ENCODE measurements at regions not wholly inside any gene's neighbourhood (a gene's known extent, or its start where the extent isn't known, plus 50 kb on each side); places are given as distances from the start of the nearest gene placed in this dataset.

DNA sequence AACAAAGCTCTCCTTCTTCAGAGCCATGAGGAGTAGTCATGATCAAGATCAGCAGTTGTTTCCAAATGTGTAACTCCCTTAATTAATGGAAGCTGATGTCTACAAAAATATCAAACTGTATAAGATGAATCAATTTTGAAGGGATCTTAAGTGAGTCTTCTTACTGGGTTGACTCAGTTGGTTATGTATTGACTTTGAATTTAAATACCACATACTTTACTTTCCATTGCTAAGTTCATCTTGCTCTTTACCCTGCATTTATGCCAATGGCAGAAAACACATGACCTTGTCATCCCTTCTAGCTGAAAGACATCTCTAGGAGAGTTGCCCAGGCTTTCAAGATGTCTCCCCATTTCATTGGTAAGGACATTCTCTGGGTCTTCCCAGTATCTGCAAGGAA is 123.2 kb upstream of the STMND1 start:
- no peak overlapping the region for H2BK15ac ChIP-seq (ENCODE audit: low read depth, low read length)
- H3K9me3 ChIP-seq (ENCODE audit: control insufficient read depth, insufficient read depth, low read length) = no peaks in the 10 kb centered on the region
- H2AK5ac ChIP-seq (ENCODE audit: low read depth, low read length) = no peak overlapping the region
- no peak overlapping the region for H3K4me3 ChIP-seq (ENCODE audit: insufficient read depth, low read depth, low read length)
- no peaks in the 10 kb centered on the region for H4K20me1 ChIP-seq (ENCODE audit: insufficient read depth, low read length)
- H2AFZ ChIP-seq (replicated peaks; ENCODE audit: low read length, poor library complexity) = no peak overlapping the region
- no peak overlapping the region for H3K18ac ChIP-seq (ENCODE audit: low read depth, low read length)
- H3K4me1 ChIP-seq (ENCODE audit: control insufficient read depth, insufficient read depth, low read length) = peaks cover 4% of the 10 kb centered on the region
- no peak overlapping the region for H3K27ac ChIP-seq (ENCODE audit: insufficient read depth, low read length)
- no peak overlapping the region for H3K4ac ChIP-seq (ENCODE audit: low read depth, low read length)
- no peak overlapping the region for H2AK9ac ChIP-seq (replicated peaks; ENCODE audit: low read depth, low read length, poor library complexity)
- H3K79me1 ChIP-seq (ENCODE audit: low read depth in 1 of 2, low read length in 2 of 2) = no peaks in the 10 kb centered on the region
- dilution Hi-C loops (cut with HindIII; ENCODE audit: low sequenced_read_pairs, unreplicated experiment) = no loop called here
- H3K23ac ChIP-seq (ENCODE audit: low read depth, low read length) = no peak overlapping the region
- in situ Hi-C loops (cut with MboI; ENCODE audit: low sequenced_read_pairs) = loop anchor here (5.0 kb wide), 1 partner anchor 109 kb away; no protein-coding TSS in a partner anchor
- no TSS peak for BruUV-seq (replicated peaks)
- no peak overlapping the region for H3K9ac ChIP-seq (ENCODE audit: low read depth, low read length)
- no peak overlapping the region for H3K4me2 ChIP-seq (ENCODE audit: low read depth, low read length)
- peaks cover 5% of the 10 kb centered on the region; the same call in 1 of the 2 replicates for H3K27me3 ChIP-seq (ENCODE audit: control insufficient read depth, insufficient read depth, low read length)
- TF ChIP-seq RCOR1 (IDR thresholded peaks at IDR 0.05; ENCODE audit: insufficient replicate concordance, low read length) (no peak), NFE2L2 (IDR thresholded peaks at IDR 0.05; ENCODE audit: low read depth, low read length) (no peak), BHLHE40 (IDR thresholded peaks at IDR 0.05; ENCODE audit: low read depth, low read length) (no peak), MXI1 (IDR thresholded peaks at IDR 0.05; ENCODE audit: borderline replicate concordance, low read depth, low read length) (no peak), MAFK (IDR thresholded peaks at IDR 0.05; ENCODE audit: low read depth, low read length) (no peak), CEBPB (IDR thresholded peaks at IDR 0.05; ENCODE audit: low read depth, low read length) (no peak), CHD1 (IDR thresholded peaks at IDR 0.05; ENCODE audit: low read depth, low read length) (no peak), MAZ (IDR thresholded peaks at IDR 0.05; ENCODE audit: borderline replicate concordance, low read depth, low read length) (no peak), POLR2A (IDR thresholded peaks at IDR 0.05; ENCODE audit: low read depth, low read length) (no peak), RAD21 (IDR thresholded peaks at IDR 0.05; ENCODE audit: low read length) (no peak), FOS (IDR thresholded peaks at IDR 0.05; ENCODE audit: low read depth, low read length) (no peak), SMC3 (IDR thresholded peaks at IDR 0.05; ENCODE audit: low read depth, low read length) (no peak), RFX5 (IDR thresholded peaks at IDR 0.05; ENCODE audit: low read depth, low read length) (no peak)
- TF ChIP-seq, protein P1, sequence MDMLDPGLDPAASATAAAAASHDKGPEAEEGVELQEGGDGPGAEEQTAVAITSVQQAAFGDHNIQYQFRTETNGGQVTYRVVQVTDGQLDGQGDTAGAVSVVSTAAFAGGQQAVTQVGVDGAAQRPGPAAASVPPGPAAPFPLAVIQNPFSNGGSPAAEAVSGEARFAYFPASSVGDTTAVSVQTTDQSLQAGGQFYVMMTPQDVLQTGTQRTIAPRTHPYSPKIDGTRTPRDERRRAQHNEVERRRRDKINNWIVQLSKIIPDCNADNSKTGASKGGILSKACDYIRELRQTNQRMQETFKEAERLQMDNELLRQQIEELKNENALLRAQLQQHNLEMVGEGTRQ (IDR thresholded peaks at IDR 0.05; ENCODE audit: low read depth, low read length) = no peak
- TF ChIP-seq, protein P2, sequence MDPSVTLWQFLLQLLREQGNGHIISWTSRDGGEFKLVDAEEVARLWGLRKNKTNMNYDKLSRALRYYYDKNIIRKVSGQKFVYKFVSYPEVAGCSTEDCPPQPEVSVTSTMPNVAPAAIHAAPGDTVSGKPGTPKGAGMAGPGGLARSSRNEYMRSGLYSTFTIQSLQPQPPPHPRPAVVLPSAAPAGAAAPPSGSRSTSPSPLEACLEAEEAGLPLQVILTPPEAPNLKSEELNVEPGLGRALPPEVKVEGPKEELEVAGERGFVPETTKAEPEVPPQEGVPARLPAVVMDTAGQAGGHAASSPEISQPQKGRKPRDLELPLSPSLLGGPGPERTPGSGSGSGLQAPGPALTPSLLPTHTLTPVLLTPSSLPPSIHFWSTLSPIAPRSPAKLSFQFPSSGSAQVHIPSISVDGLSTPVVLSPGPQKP (IDR thresholded peaks at IDR 0.05; ENCODE audit: borderline replicate concordance, low read depth, low read length) = no peak
- TF ChIP-seq, protein P3, sequence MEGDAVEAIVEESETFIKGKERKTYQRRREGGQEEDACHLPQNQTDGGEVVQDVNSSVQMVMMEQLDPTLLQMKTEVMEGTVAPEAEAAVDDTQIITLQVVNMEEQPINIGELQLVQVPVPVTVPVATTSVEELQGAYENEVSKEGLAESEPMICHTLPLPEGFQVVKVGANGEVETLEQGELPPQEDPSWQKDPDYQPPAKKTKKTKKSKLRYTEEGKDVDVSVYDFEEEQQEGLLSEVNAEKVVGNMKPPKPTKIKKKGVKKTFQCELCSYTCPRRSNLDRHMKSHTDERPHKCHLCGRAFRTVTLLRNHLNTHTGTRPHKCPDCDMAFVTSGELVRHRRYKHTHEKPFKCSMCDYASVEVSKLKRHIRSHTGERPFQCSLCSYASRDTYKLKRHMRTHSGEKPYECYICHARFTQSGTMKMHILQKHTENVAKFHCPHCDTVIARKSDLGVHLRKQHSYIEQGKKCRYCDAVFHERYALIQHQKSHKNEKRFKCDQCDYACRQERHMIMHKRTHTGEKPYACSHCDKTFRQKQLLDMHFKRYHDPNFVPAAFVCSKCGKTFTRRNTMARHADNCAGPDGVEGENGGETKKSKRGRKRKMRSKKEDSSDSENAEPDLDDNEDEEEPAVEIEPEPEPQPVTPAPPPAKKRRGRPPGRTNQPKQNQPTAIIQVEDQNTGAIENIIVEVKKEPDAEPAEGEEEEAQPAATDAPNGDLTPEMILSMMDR (conservative IDR thresholded peaks at IDR 0.05; ENCODE audit: low read depth, low read length) = no peak
- no peak overlapping the region for H2BK120ac ChIP-seq (ENCODE audit: low read depth, low read length)
- H4K8ac ChIP-seq (ENCODE audit: low read depth in 2 of 2, low read length in 2 of 2) = no peak overlapping the region
- no peak overlapping the region for H3K14ac ChIP-seq (replicated peaks; ENCODE audit: low read depth, low read length)
- H2BK20ac ChIP-seq (ENCODE audit: low read depth, low read length) = no peak overlapping the region
- no peak for DNase-seq
- H3K9me1 ChIP-seq (ENCODE audit: insufficient read depth, low read length) = no peaks in the 10 kb centered on the region
- H3K56ac ChIP-seq (ENCODE audit: extremely low read depth, insufficient read depth, low read length) = no peak overlapping the region
- no peak for ATAC-seq (ENCODE audit: low read depth)
- POLR2A ChIA-PET (ENCODE audit: unreplicated experiment) = no interaction called here
- H4K5ac ChIP-seq (ENCODE audit: low read depth, low read length) = no peak overlapping the region
- intact Hi-C loops (cut with micrococcal nuclease) = no loop called here
- H4K91ac ChIP-seq (ENCODE audit: insufficient read depth, low read depth, low read length) = no peak overlapping the region
- no peaks in the 10 kb centered on the region for H3K36me3 ChIP-seq (ENCODE audit: control insufficient read depth, insufficient read depth, low read length)
- no peak overlapping the region for H2BK5ac ChIP-seq (ENCODE audit: low read depth, low read length, poor library complexity, severe bottlenecking)
- CTCF ChIA-PET = no interaction called here
